CD4-positive, alpha-beta T cell (primary cell): ENCODE measurements at regions not wholly inside any gene's neighbourhood (a gene's known extent, or its start where the extent isn't known, plus 50 kb on each side); places are given as distances from the start of the nearest gene placed in this dataset.

Experiments used
- ATAC-seq: fragments of 200-7000 bp; cut with Tn5 transposase; one replicate; pipeline ENCODE4 v1.10.0; 2022; ENCODE audit warnings: mild to moderate bottlenecking; ENCODE audit not compliant: poor library complexity
- CTCF ChIA-PET: fragments of 350-600 bp; sonication (Branson Sonifier 250); formaldehyde crosslinking; loops from one replicate; lab custom pipeline; 2021; ENCODE audit warnings: antibody characterized with exemption, inconsistent platforms; lab: Charles Lee
- POLR2A ChIA-PET: fragments of 350-600 bp; sonication (Branson Sonifier 250); formaldehyde crosslinking; loops from one replicate; lab custom pipeline; 2021; ENCODE audit warnings: antibody characterized with exemption, inconsistent platforms; lab: Charles Lee
- DNase-seq, 14 experiments: peaks; one replicate each; pipeline ENCODE4 v3.0.0-alpha.2; 2013 to 2020; ENCODE audit warnings: mixed read lengths in 2 of 14
- H3K27ac ChIP-seq, 2 donors: one replicate each; pipeline versions ENCODE4 v1.5.1 to v1.7.0; 2013; ENCODE audit warnings: low read length in 2 of 2, low read depth in 1 of 2, mild to moderate bottlenecking in 1 of 2
- H3K27me3 ChIP-seq, 2 experiments: 1 replicate in 1 of 2; 2 replicates in 1 of 2; pipeline versions ENCODE4 v1.6.1 to v1.7.0; 2013; ENCODE audit warnings: low read length in 2 of 2, control low read depth in 1 of 2, mild to moderate bottlenecking in 1 of 2, moderate library complexity in 1 of 2; ENCODE audit not compliant: insufficient read depth in 2 of 2, control insufficient read depth in 1 of 2
- H3K36me3 ChIP-seq: one replicate; pipeline ENCODE4 v1.6.1; 2013; ENCODE audit warnings: low read length, control low read depth; ENCODE audit not compliant: insufficient read depth
- H3K4me1 ChIP-seq: one replicate; pipeline ENCODE4 v1.6.1; 2013; ENCODE audit warnings: low read length, control low read depth; ENCODE audit not compliant: insufficient read depth
- H3K4me3 ChIP-seq: one replicate; pipeline ENCODE4 v1.5.1; 2013; ENCODE audit warnings: mild to moderate bottlenecking, low read length, moderate library complexity
- H3K9me3 ChIP-seq, 2 experiments: 1 replicate in 1 of 2; 2 replicates in 1 of 2; pipeline versions ENCODE4 v1.6.1 to v1.7.0; 2013; ENCODE audit warnings: low read length in 2 of 2, mild to moderate bottlenecking in 2 of 2, control low read depth in 1 of 2, moderate library complexity in 1 of 2; ENCODE audit not compliant: control insufficient read depth in 1 of 2, insufficient read depth in 1 of 2
- H3K27ac Mint-ChIP-seq: one replicate; pipeline ENCODE4 v1.8.0; 2020; ENCODE audit warnings: mixed read lengths
- H3K27me3 Mint-ChIP-seq: one replicate; pipeline ENCODE4 v1.8.0; 2021; ENCODE audit warnings: mixed read lengths
- H3K36me3 Mint-ChIP-seq: one replicate; pipeline ENCODE4 v1.8.0; 2021; ENCODE audit warnings: low read depth, mixed read lengths
- H3K4me1 Mint-ChIP-seq: one replicate; pipeline ENCODE4 v1.8.0; 2021; ENCODE audit warnings: low read depth, mixed read lengths
- H3K4me3 Mint-ChIP-seq: one replicate; pipeline ENCODE4 v1.8.0; 2020; ENCODE audit warnings: mild to moderate bottlenecking, mixed read lengths
- H3K9me3 Mint-ChIP-seq: one replicate; pipeline ENCODE4 v1.8.0; 2020; ENCODE audit warnings: mixed read lengths
- intact Hi-C, 2 experiments: fragments of 100-400 bp; cut with DNase I in 1 of 2; cut with micrococcal nuclease in 1 of 2; formaldehyde crosslinking; loops; one replicate each; pipeline versions ENCODE4 v1.15.1 to v1.9.0; 2023 to 2025; cut with DNase I, micrococcal nuclease
- TF ChIP-seq, protein P1 (sequence below): fragments of 200-600 bp; IDR thresholded peaks from one replicate; pipeline ENCODE4 v1.8.0; 2022; ENCODE audit warnings: antibody characterized with exemption, mild to moderate bottlenecking

DNA sequence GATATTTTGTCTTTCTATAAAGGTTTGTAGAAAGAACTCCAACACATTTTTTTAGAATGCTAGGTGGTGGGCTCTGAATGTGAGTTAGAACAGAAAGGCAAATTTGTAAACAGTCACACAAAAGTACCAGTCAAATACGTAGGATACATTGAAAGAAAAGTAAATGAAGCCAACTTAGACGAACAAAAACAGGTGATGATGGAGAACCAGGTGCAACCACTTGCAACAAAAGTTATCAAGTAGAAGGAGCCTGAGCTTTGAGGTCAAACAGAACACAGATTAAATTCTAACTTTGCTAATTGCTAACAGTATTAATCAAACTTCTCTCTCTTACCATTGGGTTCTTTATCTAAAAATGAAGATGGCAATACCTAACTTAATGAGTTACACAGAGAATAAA, 62.7 kb upstream of the DAPP1 start:
- POLR2A ChIA-PET: no interaction called here

DNA sequence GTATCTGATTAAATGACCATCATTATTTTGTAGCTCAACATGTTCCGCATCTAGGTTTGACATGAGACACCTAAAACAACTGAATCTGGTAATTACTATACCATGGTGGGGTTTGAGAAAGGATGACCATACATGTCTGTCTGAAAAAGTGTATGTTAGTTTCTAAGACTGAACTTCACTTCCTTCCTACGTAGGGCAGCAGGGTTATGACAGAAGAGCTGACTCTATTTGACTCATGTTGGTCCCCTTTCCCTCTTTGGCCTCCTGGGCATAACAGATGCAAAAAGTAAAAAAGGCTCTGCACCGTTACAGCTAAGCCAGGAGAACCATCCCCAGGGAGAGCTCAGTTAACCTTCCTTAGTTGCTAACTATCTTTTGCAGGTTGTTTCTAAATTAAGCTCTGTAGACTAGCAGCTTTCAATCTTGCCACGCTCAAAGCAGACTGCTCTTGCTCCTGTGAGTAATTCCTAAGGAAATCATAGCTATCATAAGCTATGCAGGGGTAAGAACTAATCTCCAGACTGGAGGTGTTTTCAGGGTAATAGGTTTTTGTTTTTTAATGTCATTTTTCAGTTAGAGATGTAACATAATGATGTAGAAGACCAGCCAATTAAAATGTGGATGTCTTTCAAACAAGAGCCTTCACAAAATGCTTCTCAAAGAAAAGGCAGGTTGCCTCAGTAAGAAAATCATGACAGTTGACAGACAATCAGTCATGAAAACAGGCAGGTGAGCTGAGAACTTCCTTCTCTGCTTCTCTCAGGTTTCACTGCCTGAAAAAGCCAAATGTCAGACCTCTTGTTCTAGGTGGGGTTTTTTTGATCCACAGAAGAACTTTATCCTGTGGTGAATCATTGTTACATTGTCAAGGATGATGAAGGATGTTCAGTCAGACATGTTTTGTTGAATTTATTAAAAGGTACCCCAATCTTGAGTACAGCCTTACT, 66.9 kb upstream of the DAPP1 start:
- Histone ChIP-seq H3K36me3 (no peaks in the 10 kb centered on the region), H3K4me3 (no peak overlapping the region), H3K27ac (no peak overlapping the region), H3K9me3 (no peaks in the 10 kb centered on the region), H3K4me1 (no peaks in the 10 kb centered on the region), H3K27me3 (no peaks in the 10 kb centered on the region)
- intact Hi-C loops: no loop called here
- peaks cover 9% of the 10 kb centered on the region for H3K27me3 Mint-ChIP-seq
- TF ChIP-seq, protein P1, sequence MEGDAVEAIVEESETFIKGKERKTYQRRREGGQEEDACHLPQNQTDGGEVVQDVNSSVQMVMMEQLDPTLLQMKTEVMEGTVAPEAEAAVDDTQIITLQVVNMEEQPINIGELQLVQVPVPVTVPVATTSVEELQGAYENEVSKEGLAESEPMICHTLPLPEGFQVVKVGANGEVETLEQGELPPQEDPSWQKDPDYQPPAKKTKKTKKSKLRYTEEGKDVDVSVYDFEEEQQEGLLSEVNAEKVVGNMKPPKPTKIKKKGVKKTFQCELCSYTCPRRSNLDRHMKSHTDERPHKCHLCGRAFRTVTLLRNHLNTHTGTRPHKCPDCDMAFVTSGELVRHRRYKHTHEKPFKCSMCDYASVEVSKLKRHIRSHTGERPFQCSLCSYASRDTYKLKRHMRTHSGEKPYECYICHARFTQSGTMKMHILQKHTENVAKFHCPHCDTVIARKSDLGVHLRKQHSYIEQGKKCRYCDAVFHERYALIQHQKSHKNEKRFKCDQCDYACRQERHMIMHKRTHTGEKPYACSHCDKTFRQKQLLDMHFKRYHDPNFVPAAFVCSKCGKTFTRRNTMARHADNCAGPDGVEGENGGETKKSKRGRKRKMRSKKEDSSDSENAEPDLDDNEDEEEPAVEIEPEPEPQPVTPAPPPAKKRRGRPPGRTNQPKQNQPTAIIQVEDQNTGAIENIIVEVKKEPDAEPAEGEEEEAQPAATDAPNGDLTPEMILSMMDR: no peak
- POLR2A ChIA-PET: no interaction called here
- H3K36me3 Mint-ChIP-seq: no peaks in the 10 kb centered on the region
- no peak for DNase-seq
- H3K9me3 Mint-ChIP-seq: no peaks in the 10 kb centered on the region
- CTCF ChIA-PET: interaction anchor here (1.1 kb wide), 1 partner anchor 23 kb away, joined by 4 read pairs; no protein-coding TSS in a partner anchor
- no peak for ATAC-seq
- H3K4me1 Mint-ChIP-seq: no peaks in the 10 kb centered on the region
- H3K4me3 Mint-ChIP-seq: no peak overlapping the region
- no peak overlapping the region for H3K27ac Mint-ChIP-seq

More for the DNA sequence above, 62.7 kb upstream of the DAPP1 start:
- no peak for ATAC-seq
- H3K9me3 ChIP-seq: no peaks in the 10 kb centered on the region
- intact Hi-C loops: no loop called here
- H3K4me3 ChIP-seq: no peak overlapping the region
- TF ChIP-seq, protein P1: no peak
- H3K4me1 ChIP-seq: no peaks in the 10 kb centered on the region
- no peaks in the 10 kb centered on the region for H3K9me3 Mint-ChIP-seq
- H3K4me1 Mint-ChIP-seq: no peaks in the 10 kb centered on the region
- CTCF ChIA-PET: no interaction called here
- no peaks in the 10 kb centered on the region for H3K36me3 ChIP-seq
- H3K27ac Mint-ChIP-seq: no peak overlapping the region
- no peak overlapping the region for H3K4me3 Mint-ChIP-seq
- H3K27me3 ChIP-seq: no peaks in the 10 kb centered on the region
- DNase-seq: no peak
- no peak overlapping the region for H3K27ac ChIP-seq
- no peaks in the 10 kb centered on the region for H3K27me3 Mint-ChIP-seq
- no peaks in the 10 kb centered on the region for H3K36me3 Mint-ChIP-seq

DNA sequence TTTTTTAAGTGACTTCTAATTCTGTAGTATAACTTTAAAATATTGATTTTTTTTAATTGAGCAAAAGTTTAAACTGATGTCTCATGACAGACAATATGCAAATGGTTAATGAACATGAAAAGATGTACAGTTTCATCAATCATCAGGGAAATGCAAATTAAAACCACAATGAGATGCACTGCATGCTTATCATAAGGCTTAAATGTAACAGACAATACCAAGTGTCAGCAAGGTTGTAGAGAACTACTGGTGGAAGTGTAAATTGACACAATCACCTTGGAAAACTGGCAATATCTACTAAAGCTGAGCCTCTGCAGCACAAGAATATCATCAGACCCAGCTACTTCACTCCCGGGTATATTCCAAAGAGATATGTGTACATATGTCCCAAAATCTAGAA, 70.2 kb upstream of the DAPP1 start:
- no peaks in the 10 kb centered on the region for H3K9me3 ChIP-seq
- DNase-seq: no peak
- intact Hi-C loops: no loop called here
- no peaks in the 10 kb centered on the region for H3K36me3 Mint-ChIP-seq
- H3K4me1 ChIP-seq: no peaks in the 10 kb centered on the region
- CTCF ChIA-PET: no interaction called here
- no peak overlapping the region for H3K27ac ChIP-seq
- no peak overlapping the region for H3K27ac Mint-ChIP-seq
- no peak for ATAC-seq
- no peaks in the 10 kb centered on the region for H3K36me3 ChIP-seq
- H3K27me3 Mint-ChIP-seq: peaks cover 14% of the 10 kb centered on the region
- H3K4me3 Mint-ChIP-seq: no peak overlapping the region
- H3K27me3 ChIP-seq: no peaks in the 10 kb centered on the region
- TF ChIP-seq, protein P1: no peak
- POLR2A ChIA-PET: no interaction called here
- H3K4me3 ChIP-seq: no peak overlapping the region
- no peaks in the 10 kb centered on the region for H3K4me1 Mint-ChIP-seq
- no peaks in the 10 kb centered on the region for H3K9me3 Mint-ChIP-seq
